CD14-positive monocyte (primary cell): ENCODE measurements at regions not wholly inside any gene's neighbourhood (a gene's known extent, or its start where the extent isn't known, plus 50 kb on each side); places are given as distances from the start of the nearest gene placed in this dataset.
A peak's percentile ranks its signal among the peaks of the same experiment; 100 is the strongest.
"Not testable (repeated sequence)": the region's sequence is repeated elsewhere in the genome, so short reads cannot be mapped to it uniquely, and the experiment has no call there.

ENCODE experiments used
- DNase-seq, 3 donors: peaks; one replicate each; pipeline ENCODE4 v3.0.0-alpha.2; 2011 to 2022
- H2AFZ ChIP-seq: 2 replicates; pipeline ENCODE4 v1.6.0; 2012; ENCODE audit warnings: mild to moderate bottlenecking, low read depth, low read length, inconsistent platforms; ENCODE audit not compliant: insufficient read depth, poor library complexity, severe bottlenecking
- H3K27ac ChIP-seq, 2 donors: 1 replicate in 1 of 2; 2 replicates in 1 of 2; pipeline ENCODE4 v1.5.1; 2012 to 2013; ENCODE audit warnings: low read length in 2 of 2, control low read depth in 1 of 2, inconsistent platforms in 1 of 2, low read depth in 1 of 2, mild to moderate bottlenecking in 1 of 2
- H3K27me3 ChIP-seq, 2 donors: one replicate each; pipeline versions ENCODE4 v1.6.0 to v1.6.1; 2011 to 2013; ENCODE audit warnings: low read length in 2 of 2; ENCODE audit not compliant: control insufficient read depth in 2 of 2, insufficient read depth in 2 of 2
- H3K36me3 ChIP-seq, 2 donors: replicated peaks in 1 of 2; 1 replicate in 1 of 2; 2 replicates in 1 of 2; pipeline versions ENCODE4 v1.5.1 to v1.6.1; 2012 to 2013; ENCODE audit warnings: low read length in 2 of 2, control low read depth in 1 of 2, inconsistent platforms in 1 of 2, mild to moderate bottlenecking in 1 of 2; ENCODE audit not compliant: insufficient read depth in 2 of 2, control insufficient read depth in 1 of 2
- H3K4me1 ChIP-seq, 2 donors: 1 replicate in 1 of 2; 2 replicates in 1 of 2; pipeline versions ENCODE4 v1.5.1 to v1.6.1; 2012 to 2013; ENCODE audit warnings: low read length in 2 of 2, control low read depth in 1 of 2, inconsistent platforms in 1 of 2, mild to moderate bottlenecking in 1 of 2, moderate library complexity in 1 of 2; ENCODE audit not compliant: insufficient read depth in 2 of 2, control insufficient read depth in 1 of 2
- H3K4me2 ChIP-seq: replicated peaks from 2 replicates; pipeline ENCODE3; 2012; ENCODE audit warnings: low read length, moderate library complexity, mild to moderate bottlenecking; ENCODE audit not compliant: poor library complexity, severe bottlenecking; ENCODE audit errors: extremely low read depth
- H3K4me3 ChIP-seq, 3 experiments: fragments of 200-600 bp in 1 of 3; sonication (generic) in 1 of 3; replicated peaks in 1 of 3; 1 replicate in 2 of 3; 2 replicates in 1 of 3; pipeline ENCODE4 v1.5.1; 2011 to 2013; ENCODE audit warnings: low read length in 3 of 3, mild to moderate bottlenecking in 3 of 3, control low read depth in 2 of 3, low read depth in 2 of 3, inconsistent platforms in 1 of 3, moderate library complexity in 1 of 3
- H3K79me2 ChIP-seq: 2 replicates; pipeline ENCODE4 v1.6.0; 2012; ENCODE audit warnings: mild to moderate bottlenecking, control low read depth, inconsistent platforms, low read length, moderate library complexity; ENCODE audit not compliant: insufficient read depth
- H3K9ac ChIP-seq: 2 replicates; pipeline ENCODE4 v1.6.0; 2017; ENCODE audit warnings: low read length, mild to moderate bottlenecking; ENCODE audit not compliant: insufficient read depth, poor library complexity, severe bottlenecking
- H3K9me3 ChIP-seq, 2 donors: replicated peaks in 1 of 2; 1 replicate in 1 of 2; 2 replicates in 1 of 2; pipeline versions ENCODE4 v1.5.1 to v1.6.1; 2012 to 2013; ENCODE audit warnings: low read length in 2 of 2, control low read depth in 1 of 2; ENCODE audit not compliant: control insufficient read depth in 1 of 2, insufficient read depth in 1 of 2
- H4K20me1 ChIP-seq: 2 replicates; pipeline ENCODE4 v1.6.0; 2012; ENCODE audit warnings: mild to moderate bottlenecking, low read length, control low read depth, moderate library complexity; ENCODE audit not compliant: insufficient read depth
- H3K27ac Mint-ChIP-seq, 7 donors: one replicate each; pipeline ENCODE4 v1.8.0; 2020; ENCODE audit warnings: mild to moderate bottlenecking in 7 of 7, mixed read lengths in 7 of 7, moderate library complexity in 6 of 7, inconsistent platforms in 2 of 7
- H3K27me3 Mint-ChIP-seq, 3 donors: one replicate each; pipeline ENCODE4 v1.8.0; 2021 to 2022; ENCODE audit warnings: low read depth in 3 of 3, mild to moderate bottlenecking in 3 of 3, mixed read lengths in 3 of 3, moderate library complexity in 3 of 3, inconsistent platforms in 1 of 3
- H3K36me3 Mint-ChIP-seq, 2 donors: one replicate each; pipeline ENCODE4 v1.8.0; 2020; ENCODE audit warnings: mixed read lengths in 2 of 2, inconsistent platforms in 1 of 2, mild to moderate bottlenecking in 1 of 2
- H3K4me1 Mint-ChIP-seq: one replicate; pipeline ENCODE4 v1.8.0; 2020; ENCODE audit warnings: mild to moderate bottlenecking, mixed read lengths
- H3K4me3 Mint-ChIP-seq, 2 donors: one replicate each; pipeline ENCODE4 v1.8.0; 2020; ENCODE audit warnings: mild to moderate bottlenecking in 2 of 2, mixed read lengths in 2 of 2, moderate library complexity in 1 of 2
- H3K9me3 Mint-ChIP-seq, 7 donors: one replicate each; pipeline ENCODE4 v1.8.0; 2020 to 2022; ENCODE audit warnings: mixed read lengths in 7 of 7, mild to moderate bottlenecking in 6 of 7, moderate library complexity in 6 of 7, inconsistent platforms in 2 of 7
- CTCF ChIP-seq: fragments of 200-600 bp; IDR thresholded peaks from one replicate; pipeline ENCODE4 v1.8.0; 2022; ENCODE audit warnings: antibody characterized with exemption, mild to moderate bottlenecking
- WGBS: methylation state at CpG from one replicate; pipeline ENCODE4 v1.1.5; 2013; ENCODE audit warnings: missing lambda C conversion rate; ENCODE audit not compliant: insufficient coverage; 5-methylcytosine and 5-hydroxymethylcytosine counted together
- intact Hi-C, 2 donors: fragments of 100-400 bp; cut with micrococcal nuclease; formaldehyde crosslinking; loops; one replicate each; pipeline versions ENCODE4 v1.15.0 to v1.15.1; 2023

GRCh38 chr7:140261105-140261486, 84.3 kb upstream of the KDM7A start:
- TF ChIP-seq CTCF: no peak
- no peaks in the 10 kb centered on the region for H3K27me3 ChIP-seq
- peaks cover 0 to 5% of the 10 kb centered on the region in 2 donors for H3K9me3 ChIP-seq
- no peak overlapping the region for H3K27ac ChIP-seq
- no peak overlapping the region for H3K4me2 ChIP-seq
- H3K36me3 Mint-ChIP-seq: peaks cover 2 to 14% of the 10 kb centered on the region in 2 donors
- peaks cover 6 to 15% (median 9%) of the 10 kb centered on the region in 7 donors for H3K9me3 Mint-ChIP-seq
- 53% methylated on average over 2 of the region's 5 CpGs for WGBS
- intact Hi-C loops: no loop called here
- DNase-seq: no peak
- no peak overlapping the region for H3K9ac ChIP-seq
- no peak overlapping the region for H3K4me3 ChIP-seq
- H2AFZ ChIP-seq: no peak overlapping the region
- H3K4me1 Mint-ChIP-seq: peaks cover 38% of the 10 kb centered on the region
- H4K20me1 ChIP-seq: no peaks in the 10 kb centered on the region
- H3K79me2 ChIP-seq: no peaks in the 10 kb centered on the region
- H3K27me3 Mint-ChIP-seq: peaks cover 11 to 12% (median 11%) of the 10 kb centered on the region in 3 donors
- H3K4me1 ChIP-seq: peaks cover 22 to 25% of the 10 kb centered on the region in 2 donors
- H3K27ac Mint-ChIP-seq: peak overlapping the region in 2 of 7 donors; percentile 40 to 69
- H3K4me3 Mint-ChIP-seq: no peak overlapping the region
- no peaks in the 10 kb centered on the region for H3K36me3 ChIP-seq

- no peak overlapping the region for H3K4me2 ChIP-seq
- H3K27ac Mint-ChIP-seq: peak overlapping the region in 1 of 7 donors; percentile 21
- WGBS: no CpG with 5 or more reads among the region's 10 CpGs
Measured at GRCh38 chr7:140260352-140261104, 83.7 kb upstream of the KDM7A start.

GRCh38 chr7:140257278-140257677, 80.5 kb upstream of the KDM7A start:
- Mint-ChIP-seq H3K36me3 (peaks cover 2 to 14% of the 10 kb centered on the region in 2 donors), H3K4me1 (peaks cover 52% of the 10 kb centered on the region), H3K27me3 (peaks cover 5 to 12% (median 11%) of the 10 kb centered on the region in 3 donors), H3K9me3 (peaks cover 6 to 14% (median 9%) of the 10 kb centered on the region in 7 donors)
- H3K27ac ChIP-seq, H4K20me1 ChIP-seq, H2AFZ ChIP-seq, H3K4me2 ChIP-seq, H3K79me2 ChIP-seq, H3K27me3 ChIP-seq, H3K4me3 ChIP-seq, H3K4me3 Mint-ChIP-seq, intact Hi-C loops, DNase-seq, H3K9me3 ChIP-seq, H3K9ac ChIP-seq, H3K36me3 ChIP-seq, H3K27ac Mint-ChIP-seq: not testable (repeated sequence)
- no CpG with 5 or more reads among the region's 3 CpGs for WGBS
- H3K4me1 ChIP-seq: peaks cover 37 to 43% of the 10 kb centered on the region in 2 donors

More at GRCh38 chr7:140260352-140261104, 83.7 kb upstream of the KDM7A start:
- Histone ChIP-seq H2AFZ (no peak overlapping the region), H3K27ac (no peak overlapping the region), H3K4me3 (no peak overlapping the region), H3K27me3 (no peaks in the 10 kb centered on the region), H4K20me1 (no peaks in the 10 kb centered on the region), H3K4me1 (peaks cover 22 to 25% of the 10 kb centered on the region in 2 donors), H3K36me3 (no peaks in the 10 kb centered on the region), H3K79me2 (no peaks in the 10 kb centered on the region), H3K9ac (no peak overlapping the region), H3K9me3 (peaks cover 0 to 5% of the 10 kb centered on the region in 2 donors)
- Mint-ChIP-seq H3K27me3 (peaks cover 10 to 14% (median 11%) of the 10 kb centered on the region in 3 donors), H3K36me3 (peaks cover 2 to 14% of the 10 kb centered on the region in 2 donors), H3K4me3 (peak overlapping the region in 1 of 2 donors; percentile 35), H3K4me1 (peaks cover 38% of the 10 kb centered on the region), H3K9me3 (peaks cover 6 to 14% (median 9%) of the 10 kb centered on the region in 7 donors)
- no peak for TF ChIP-seq CTCF
- intact Hi-C loops: no loop called here
- no peak for DNase-seq
